ENCODE measurements at regions not wholly inside any gene's neighbourhood (a gene's known extent, or its start where the extent isn't known, plus 50 kb on each side); places are given as distances from the start of the nearest gene placed in this dataset.
"Not testable (repeated sequence)": the region's sequence is repeated elsewhere in the genome, so short reads cannot be mapped to it uniquely, and the experiment has no call there.

GRCh38 chr1:65020774-65021173 is 54.4 kb upstream of the JAK1 start:
- no peak overlapping the region for H3K27ac Mint-ChIP-seq
- no peaks in the 10 kb centered on the region for H3K36me3 Mint-ChIP-seq (ENCODE audit: low read depth)
- H3K4me3 Mint-ChIP-seq: no peak overlapping the region
- H3K9me3 Mint-ChIP-seq: no peaks in the 10 kb centered on the region
- H3K4me1 Mint-ChIP-seq: no peaks in the 10 kb centered on the region
- H3K27me3 Mint-ChIP-seq (ENCODE audit: low read depth): peaks cover 5% of the 10 kb centered on the region
- TF ChIP-seq CTCF (IDR thresholded peaks at IDR 0.05; ENCODE audit: unreplicated experiment in 3 of 3): peak in 1 of 3 experiments; percentile 21

GRCh38 chr1:65021795-65022194 is 55.4 kb upstream of the JAK1 start:
- no peaks in the 10 kb centered on the region for H3K4me1 Mint-ChIP-seq
- no peak overlapping the region for H3K4me3 Mint-ChIP-seq
- H3K9me3 Mint-ChIP-seq: no peaks in the 10 kb centered on the region
- no peaks in the 10 kb centered on the region for H3K36me3 Mint-ChIP-seq (ENCODE audit: low read depth)
- peaks cover 5% of the 10 kb centered on the region for H3K27me3 Mint-ChIP-seq (ENCODE audit: low read depth)
- peak overlapping the region in 1 of 3 experiments; percentile 26 for H3K27ac Mint-ChIP-seq
- TF ChIP-seq CTCF (IDR thresholded peaks at IDR 0.05; ENCODE audit: unreplicated experiment in 3 of 3): no peak

GRCh38 chr1:65022216-65022615 is 55.9 kb upstream of the JAK1 start:
- Mint-ChIP-seq H3K27me3 (ENCODE audit: low read depth) (peaks cover 5% of the 10 kb centered on the region), H3K27ac (no peak overlapping the region), H3K4me3 (no peak overlapping the region), H3K9me3 (no peaks in the 10 kb centered on the region), H3K4me1 (no peaks in the 10 kb centered on the region), H3K36me3 (ENCODE audit: low read depth) (no peaks in the 10 kb centered on the region)
- no peak for TF ChIP-seq CTCF (IDR thresholded peaks at IDR 0.05; ENCODE audit: unreplicated experiment in 3 of 3)

GRCh38 chr1:65025794-65026193 is 59.4 kb upstream of the JAK1 start:
- no peaks in the 10 kb centered on the region for H3K36me3 Mint-ChIP-seq (ENCODE audit: low read depth)
- no peak overlapping the region for H3K27ac Mint-ChIP-seq
- H3K27me3 Mint-ChIP-seq (ENCODE audit: low read depth): peaks cover 5% of the 10 kb centered on the region
- no peak for TF ChIP-seq CTCF (IDR thresholded peaks at IDR 0.05; ENCODE audit: unreplicated experiment in 3 of 3)
- no peak overlapping the region for H3K4me3 Mint-ChIP-seq
- no peaks in the 10 kb centered on the region for H3K9me3 Mint-ChIP-seq
- H3K4me1 Mint-ChIP-seq: no peaks in the 10 kb centered on the region

GRCh38 chr1:65026235-65026634 is 59.9 kb upstream of the JAK1 start:
- TF ChIP-seq CTCF (IDR thresholded peaks at IDR 0.05; ENCODE audit: unreplicated experiment in 3 of 3): no peak

GRCh38 chr1:65027666-65028358 is 61.5 kb upstream of the JAK1 start:
- H3K27me3 Mint-ChIP-seq (ENCODE audit: low read depth): peaks cover 5% of the 10 kb centered on the region
- H3K4me1 Mint-ChIP-seq: no peaks in the 10 kb centered on the region
- no peaks in the 10 kb centered on the region for H3K36me3 Mint-ChIP-seq (ENCODE audit: low read depth)
- H3K9me3 Mint-ChIP-seq: no peaks in the 10 kb centered on the region
- H3K4me3 Mint-ChIP-seq: no peak overlapping the region
- no peak for TF ChIP-seq CTCF (IDR thresholded peaks at IDR 0.05; ENCODE audit: unreplicated experiment in 3 of 3)
- no peak overlapping the region for H3K27ac Mint-ChIP-seq

More at GRCh38 chr1:65026235-65026634, 59.9 kb upstream of the JAK1 start:
- no peaks in the 10 kb centered on the region for H3K36me3 Mint-ChIP-seq (ENCODE audit: low read depth)
- H3K4me3 Mint-ChIP-seq: no peak overlapping the region
- H3K9me3 Mint-ChIP-seq: no peaks in the 10 kb centered on the region
- H3K27ac Mint-ChIP-seq: no peak overlapping the region
- H3K4me1 Mint-ChIP-seq: no peaks in the 10 kb centered on the region
- peaks cover 5% of the 10 kb centered on the region for H3K27me3 Mint-ChIP-seq (ENCODE audit: low read depth)

GRCh38 chr1:65029434-65029833 is 63.1 kb upstream of the JAK1 start:
- H3K4me3 Mint-ChIP-seq; H3K36me3 Mint-ChIP-seq (ENCODE audit: low read depth); H3K27me3 Mint-ChIP-seq (ENCODE audit: low read depth); H3K27ac Mint-ChIP-seq; H3K9me3 Mint-ChIP-seq; H3K4me1 Mint-ChIP-seq: not testable (repeated sequence)

GRCh38 chr1:65034879-65035278 is 68.5 kb upstream of the JAK1 start:
- H3K36me3 Mint-ChIP-seq (ENCODE audit: low read depth); H3K4me3 Mint-ChIP-seq; H3K27me3 Mint-ChIP-seq (ENCODE audit: low read depth); H3K27ac Mint-ChIP-seq; H3K9me3 Mint-ChIP-seq; H3K4me1 Mint-ChIP-seq: not testable (repeated sequence)

All from nephron (organoid).